ENCODE measurements at regions not wholly inside any gene's neighbourhood (a gene's known extent, or its start where the extent isn't known, plus 50 kb on each side); places are given as distances from the start of the nearest gene placed in this dataset.
"Not testable (repeated sequence)": the region's sequence is repeated elsewhere in the genome, so short reads cannot be mapped to it uniquely, and the experiment has no call there.

GRCh38 chr6:68497927-68498326, 137.2 kb upstream of the ADGRB3 start:
- no peak overlapping the region for H3K9ac ChIP-seq (ENCODE audit: low read depth, low read length)
- no peaks in the 10 kb centered on the region for H3K27me3 ChIP-seq (ENCODE audit: control insufficient read depth, insufficient read depth, low read length)
- H3K9me3 ChIP-seq (ENCODE audit: control insufficient read depth, insufficient read depth, low read length): no peaks in the 10 kb centered on the region
- no peaks in the 10 kb centered on the region for H3K36me3 ChIP-seq (ENCODE audit: control insufficient read depth, insufficient read depth, low read length)
- H3K4me3 ChIP-seq (ENCODE audit: low read depth, low read length): no peak overlapping the region
- H3K27ac ChIP-seq (ENCODE audit: low read depth, low read length): no peak overlapping the region
- no peaks in the 10 kb centered on the region for H3K4me1 ChIP-seq (ENCODE audit: control insufficient read depth, insufficient read depth, low read length)

GRCh38 chr6:68494880-68495279, 140.2 kb upstream of the ADGRB3 start:
- H3K9me3 ChIP-seq (ENCODE audit: control insufficient read depth, insufficient read depth, low read length); H3K4me3 ChIP-seq (ENCODE audit: low read depth, low read length); H3K27me3 ChIP-seq (ENCODE audit: control insufficient read depth, insufficient read depth, low read length); H3K4me1 ChIP-seq (ENCODE audit: control insufficient read depth, insufficient read depth, low read length); H3K27ac ChIP-seq (ENCODE audit: low read depth, low read length); H3K36me3 ChIP-seq (ENCODE audit: control insufficient read depth, insufficient read depth, low read length); H3K9ac ChIP-seq (ENCODE audit: low read depth, low read length): not testable (repeated sequence)

- no peaks in the 10 kb centered on the region for H3K27me3 ChIP-seq (ENCODE audit: control insufficient read depth, insufficient read depth, low read length)
- no peak overlapping the region for H3K9ac ChIP-seq (ENCODE audit: low read depth, low read length)
- peaks cover 20% of the 10 kb centered on the region for H3K4me1 ChIP-seq (ENCODE audit: control insufficient read depth, insufficient read depth, low read length)
- no peak overlapping the region for H3K27ac ChIP-seq (ENCODE audit: low read depth, low read length)
- H3K36me3 ChIP-seq (ENCODE audit: control insufficient read depth, insufficient read depth, low read length): no peaks in the 10 kb centered on the region
- no peaks in the 10 kb centered on the region for H3K9me3 ChIP-seq (ENCODE audit: control insufficient read depth, insufficient read depth, low read length)
- H3K4me3 ChIP-seq (ENCODE audit: low read depth, low read length): no peak overlapping the region; the same call in 1 of the 2 replicates
These were observed 158.5 kb upstream of the ADGRB3 start for GRCh38 chr6:68476611-68477010.

GRCh38 chr6:68473433-68474210, 161.5 kb upstream of the ADGRB3 start:
- no peak overlapping the region for H3K9ac ChIP-seq (ENCODE audit: low read depth, low read length)
- H3K4me3 ChIP-seq (ENCODE audit: low read depth, low read length): no peak overlapping the region
- no peaks in the 10 kb centered on the region for H3K36me3 ChIP-seq (ENCODE audit: control insufficient read depth, insufficient read depth, low read length)
- peaks cover 20% of the 10 kb centered on the region for H3K4me1 ChIP-seq (ENCODE audit: control insufficient read depth, insufficient read depth, low read length)
- H3K27ac ChIP-seq (ENCODE audit: low read depth, low read length): no peak overlapping the region
- no peaks in the 10 kb centered on the region for H3K9me3 ChIP-seq (ENCODE audit: control insufficient read depth, insufficient read depth, low read length)
- H3K27me3 ChIP-seq (ENCODE audit: control insufficient read depth, insufficient read depth, low read length): no peaks in the 10 kb centered on the region

GRCh38 chr6:68468244-68468884, 166.7 kb upstream of the ADGRB3 start:
- Histone ChIP-seq H3K9ac (ENCODE audit: low read depth, low read length) (no peak overlapping the region), H3K4me3 (ENCODE audit: low read depth, low read length) (no peak overlapping the region), H3K36me3 (ENCODE audit: control insufficient read depth, insufficient read depth, low read length) (no peaks in the 10 kb centered on the region)

GRCh38 chr6:68458447-68458846, 176.6 kb upstream of the ADGRB3 start:
- Histone ChIP-seq H3K4me3 (ENCODE audit: low read depth, low read length) (no peak overlapping the region), H3K27ac (ENCODE audit: low read depth, low read length) (no peak overlapping the region), H3K4me1 (ENCODE audit: control insufficient read depth, insufficient read depth, low read length) (no peaks in the 10 kb centered on the region), H3K27me3 (ENCODE audit: control insufficient read depth, insufficient read depth, low read length) (no peaks in the 10 kb centered on the region), H3K9ac (ENCODE audit: low read depth, low read length) (no peak overlapping the region), H3K36me3 (ENCODE audit: control insufficient read depth, insufficient read depth, low read length) (no peaks in the 10 kb centered on the region), H3K9me3 (ENCODE audit: control insufficient read depth, insufficient read depth, low read length) (peaks cover 16% of the 10 kb centered on the region)

More at GRCh38 chr6:68468244-68468884, 166.7 kb upstream of the ADGRB3 start:
- no peak overlapping the region for H3K27ac ChIP-seq (ENCODE audit: low read depth, low read length)
- H3K9me3 ChIP-seq (ENCODE audit: control insufficient read depth, insufficient read depth, low read length): no peaks in the 10 kb centered on the region
- H3K4me1 ChIP-seq (ENCODE audit: control insufficient read depth, insufficient read depth, low read length): no peaks in the 10 kb centered on the region
- no peaks in the 10 kb centered on the region for H3K27me3 ChIP-seq (ENCODE audit: control insufficient read depth, insufficient read depth, low read length)

- H3K9ac ChIP-seq (ENCODE audit: low read depth, low read length): no peak overlapping the region
- H3K27me3 ChIP-seq (ENCODE audit: control insufficient read depth, insufficient read depth, low read length): no peaks in the 10 kb centered on the region
- no peak overlapping the region for H3K27ac ChIP-seq (ENCODE audit: low read depth, low read length)
- no peak overlapping the region for H3K4me3 ChIP-seq (ENCODE audit: low read depth, low read length)
- H3K9me3 ChIP-seq (ENCODE audit: control insufficient read depth, insufficient read depth, low read length): no peaks in the 10 kb centered on the region
- 0 out of 2 replicates have a peak, but pooled peaks cover 4% of the 10 kb centered on the region for H3K4me1 ChIP-seq (ENCODE audit: control insufficient read depth, insufficient read depth, low read length)
- no peaks in the 10 kb centered on the region for H3K36me3 ChIP-seq (ENCODE audit: control insufficient read depth, insufficient read depth, low read length)
These were observed 188.0 kb upstream of the ADGRB3 start for GRCh38 chr6:68447112-68447511.

- H3K4me1 ChIP-seq (ENCODE audit: control insufficient read depth, insufficient read depth, low read length): 0 out of 2 replicates have a peak, but pooled peaks cover 4% of the 10 kb centered on the region
- H3K27ac ChIP-seq (ENCODE audit: low read depth, low read length): no peak overlapping the region
- no peaks in the 10 kb centered on the region for H3K9me3 ChIP-seq (ENCODE audit: control insufficient read depth, insufficient read depth, low read length)
- no peak overlapping the region for H3K4me3 ChIP-seq (ENCODE audit: low read depth, low read length)
- H3K36me3 ChIP-seq (ENCODE audit: control insufficient read depth, insufficient read depth, low read length): no peaks in the 10 kb centered on the region
- no peak overlapping the region for H3K9ac ChIP-seq (ENCODE audit: low read depth, low read length)
- no peaks in the 10 kb centered on the region for H3K27me3 ChIP-seq (ENCODE audit: control insufficient read depth, insufficient read depth, low read length)
These were observed 189.2 kb upstream of the ADGRB3 start for GRCh38 chr6:68445926-68446325.

GRCh38 chr6:68443704-68444103, 191.4 kb upstream of the ADGRB3 start:
- Histone ChIP-seq H3K27me3 (ENCODE audit: control insufficient read depth, insufficient read depth, low read length) (no peaks in the 10 kb centered on the region), H3K36me3 (ENCODE audit: control insufficient read depth, insufficient read depth, low read length) (no peaks in the 10 kb centered on the region), H3K4me3 (ENCODE audit: low read depth, low read length) (no peak overlapping the region), H3K9me3 (ENCODE audit: control insufficient read depth, insufficient read depth, low read length) (no peaks in the 10 kb centered on the region), H3K4me1 (ENCODE audit: control insufficient read depth, insufficient read depth, low read length) (0 out of 2 replicates have a peak, but pooled peaks cover 4% of the 10 kb centered on the region), H3K27ac (ENCODE audit: low read depth, low read length) (no peak overlapping the region), H3K9ac (ENCODE audit: low read depth, low read length) (no peak overlapping the region)

- Histone ChIP-seq H3K27ac (ENCODE audit: low read depth, low read length) (no peak overlapping the region), H3K4me1 (ENCODE audit: control insufficient read depth, insufficient read depth, low read length) (no peaks in the 10 kb centered on the region), H3K9me3 (ENCODE audit: control insufficient read depth, insufficient read depth, low read length) (no peaks in the 10 kb centered on the region), H3K4me3 (ENCODE audit: low read depth, low read length) (no peak overlapping the region), H3K27me3 (ENCODE audit: control insufficient read depth, insufficient read depth, low read length) (no peaks in the 10 kb centered on the region), H3K9ac (ENCODE audit: low read depth, low read length) (no peak overlapping the region), H3K36me3 (ENCODE audit: control insufficient read depth, insufficient read depth, low read length) (no peaks in the 10 kb centered on the region)
These were observed 207.5 kb upstream of the ADGRB3 start for GRCh38 chr6:68427630-68428029.

- Histone ChIP-seq H3K36me3 (ENCODE audit: control insufficient read depth, insufficient read depth, low read length) (no peaks in the 10 kb centered on the region), H3K4me1 (ENCODE audit: control insufficient read depth, insufficient read depth, low read length) (no peaks in the 10 kb centered on the region), H3K27ac (ENCODE audit: low read depth, low read length) (no peak overlapping the region), H3K9me3 (ENCODE audit: control insufficient read depth, insufficient read depth, low read length) (no peaks in the 10 kb centered on the region), H3K4me3 (ENCODE audit: low read depth, low read length) (no peak overlapping the region), H3K27me3 (ENCODE audit: control insufficient read depth, insufficient read depth, low read length) (no peaks in the 10 kb centered on the region), H3K9ac (ENCODE audit: low read depth, low read length) (no peak overlapping the region)
These were observed 225.1 kb upstream of the ADGRB3 start for GRCh38 chr6:68410021-68410420.
